Keratinocyte (primary cell): ENCODE measurements at regions not wholly inside any gene's neighbourhood (a gene's known extent, or its start where the extent isn't known, plus 50 kb on each side); places are given as distances from the start of the nearest gene placed in this dataset.

Source experiments
- EZH2 ChIP-seq: IDR thresholded peaks from one replicate; pipeline ENCODE4 v1.6.1; 2012; ENCODE audit warnings: inconsistent platforms, mild to moderate bottlenecking, low read length, moderate library complexity
- TF ChIP-seq, protein P1 (sequence below), 3 experiments: IDR thresholded peaks in 1 of 3; conservative IDR thresholded peaks in 1 of 3; optimal IDR thresholded peaks in 1 of 3; 2 replicates in 2 of 3; 3 replicates in 1 of 3; pipeline versions ENCODE3 to v1.5.1; 2011; ENCODE audit warnings: low read length in 3 of 3, mild to moderate bottlenecking in 3 of 3, moderate library complexity in 2 of 3, control low read depth in 1 of 3, inconsistent platforms in 1 of 3; ENCODE audit not compliant: insufficient read depth in 2 of 3; ENCODE audit errors: extremely low read depth in 1 of 3

DNA sequence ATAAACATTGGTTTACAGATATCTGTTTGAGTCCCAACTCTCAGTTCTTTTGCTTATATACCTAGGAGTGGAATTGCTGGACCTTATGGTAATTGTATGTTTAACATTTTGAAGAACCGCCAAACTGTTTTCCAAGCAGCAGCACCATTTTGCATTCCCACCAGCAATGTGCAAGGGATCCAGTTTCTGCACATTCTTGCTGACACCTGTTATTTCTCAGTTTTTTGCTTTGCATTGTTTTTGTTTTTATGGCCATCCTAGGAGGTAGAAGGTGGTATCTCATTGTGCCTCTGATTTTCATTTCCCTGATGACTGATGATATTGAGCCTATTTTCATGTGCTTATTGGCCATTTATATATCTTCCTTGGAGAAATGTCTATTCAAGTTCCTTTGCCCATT, 71.2 kb downstream of the MCFD2 start:
- TF ChIP-seq, protein P1, sequence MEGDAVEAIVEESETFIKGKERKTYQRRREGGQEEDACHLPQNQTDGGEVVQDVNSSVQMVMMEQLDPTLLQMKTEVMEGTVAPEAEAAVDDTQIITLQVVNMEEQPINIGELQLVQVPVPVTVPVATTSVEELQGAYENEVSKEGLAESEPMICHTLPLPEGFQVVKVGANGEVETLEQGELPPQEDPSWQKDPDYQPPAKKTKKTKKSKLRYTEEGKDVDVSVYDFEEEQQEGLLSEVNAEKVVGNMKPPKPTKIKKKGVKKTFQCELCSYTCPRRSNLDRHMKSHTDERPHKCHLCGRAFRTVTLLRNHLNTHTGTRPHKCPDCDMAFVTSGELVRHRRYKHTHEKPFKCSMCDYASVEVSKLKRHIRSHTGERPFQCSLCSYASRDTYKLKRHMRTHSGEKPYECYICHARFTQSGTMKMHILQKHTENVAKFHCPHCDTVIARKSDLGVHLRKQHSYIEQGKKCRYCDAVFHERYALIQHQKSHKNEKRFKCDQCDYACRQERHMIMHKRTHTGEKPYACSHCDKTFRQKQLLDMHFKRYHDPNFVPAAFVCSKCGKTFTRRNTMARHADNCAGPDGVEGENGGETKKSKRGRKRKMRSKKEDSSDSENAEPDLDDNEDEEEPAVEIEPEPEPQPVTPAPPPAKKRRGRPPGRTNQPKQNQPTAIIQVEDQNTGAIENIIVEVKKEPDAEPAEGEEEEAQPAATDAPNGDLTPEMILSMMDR (optimal IDR thresholded peaks at IDR 0.05 in 1 of 3, IDR thresholded peaks at IDR 0.05 in 1 of 3, conservative IDR thresholded peaks at IDR 0.05 in 1 of 3; ENCODE audit: extremely low read depth in 1 of 3, insufficient read depth in 2 of 3, low read length in 3 of 3), result no peak
- no peak for TF ChIP-seq EZH2
